ENCODE measurements at regions not wholly inside any gene's neighbourhood (a gene's known extent, or its start where the extent isn't known, plus 50 kb on each side); places are given as distances from the start of the nearest gene placed in this dataset.

DNA sequence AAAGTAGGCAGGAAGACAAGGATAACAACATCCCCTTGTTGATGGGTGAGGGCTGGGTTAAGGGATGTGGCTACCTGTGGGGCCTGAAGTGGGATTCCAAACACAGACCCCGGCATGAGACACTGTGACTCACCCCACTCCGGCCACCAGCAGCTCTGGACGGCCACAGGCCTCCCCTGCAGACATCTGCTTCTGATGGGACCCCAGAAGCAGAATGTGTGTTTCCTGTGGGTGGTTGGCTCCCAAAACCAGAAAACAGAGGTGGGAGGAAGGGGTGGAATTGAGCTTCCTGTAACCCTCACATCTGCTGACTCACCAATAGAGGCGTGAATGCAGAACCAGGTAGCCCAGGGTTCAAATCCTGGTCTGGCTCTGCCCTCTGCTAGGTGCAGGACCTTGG, 216.6 kb upstream of the PWP1 start:
- intact Hi-C loops (cut with micrococcal nuclease; ENCODE audit: unreplicated experiment), result no loop called here
- TF ChIP-seq, protein P1, sequence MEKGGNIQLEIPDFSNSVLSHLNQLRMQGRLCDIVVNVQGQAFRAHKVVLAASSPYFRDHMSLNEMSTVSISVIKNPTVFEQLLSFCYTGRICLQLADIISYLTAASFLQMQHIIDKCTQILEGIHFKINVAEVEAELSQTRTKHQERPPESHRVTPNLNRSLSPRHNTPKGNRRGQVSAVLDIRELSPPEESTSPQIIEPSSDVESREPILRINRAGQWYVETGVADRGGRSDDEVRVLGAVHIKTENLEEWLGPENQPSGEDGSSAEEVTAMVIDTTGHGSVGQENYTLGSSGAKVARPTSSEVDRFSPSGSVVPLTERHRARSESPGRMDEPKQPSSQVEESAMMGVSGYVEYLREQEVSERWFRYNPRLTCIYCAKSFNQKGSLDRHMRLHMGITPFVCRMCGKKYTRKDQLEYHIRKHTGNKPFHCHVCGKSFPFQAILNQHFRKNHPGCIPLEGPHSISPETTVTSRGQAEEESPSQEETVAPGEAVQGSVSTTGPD (CRISPR knock-in tag; IDR thresholded peaks at IDR 0.05), result no peak
- TF ChIP-seq, protein P2, sequence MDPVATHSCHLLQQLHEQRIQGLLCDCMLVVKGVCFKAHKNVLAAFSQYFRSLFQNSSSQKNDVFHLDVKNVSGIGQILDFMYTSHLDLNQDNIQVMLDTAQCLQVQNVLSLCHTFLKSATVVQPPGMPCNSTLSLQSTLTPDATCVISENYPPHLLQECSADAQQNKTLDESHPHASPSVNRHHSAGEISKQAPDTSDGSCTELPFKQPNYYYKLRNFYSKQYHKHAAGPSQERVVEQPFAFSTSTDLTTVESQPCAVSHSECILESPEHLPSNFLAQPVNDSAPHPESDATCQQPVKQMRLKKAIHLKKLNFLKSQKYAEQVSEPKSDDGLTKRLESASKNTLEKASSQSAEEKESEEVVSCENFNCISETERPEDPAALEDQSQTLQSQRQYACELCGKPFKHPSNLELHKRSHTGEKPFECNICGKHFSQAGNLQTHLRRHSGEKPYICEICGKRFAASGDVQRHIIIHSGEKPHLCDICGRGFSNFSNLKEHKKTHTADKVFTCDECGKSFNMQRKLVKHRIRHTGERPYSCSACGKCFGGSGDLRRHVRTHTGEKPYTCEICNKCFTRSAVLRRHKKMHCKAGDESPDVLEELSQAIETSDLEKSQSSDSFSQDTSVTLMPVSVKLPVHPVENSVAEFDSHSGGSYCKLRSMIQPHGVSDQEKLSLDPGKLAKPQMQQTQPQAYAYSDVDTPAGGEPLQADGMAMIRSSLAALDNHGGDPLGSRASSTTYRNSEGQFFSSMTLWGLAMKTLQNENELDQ (CRISPR knock-in tag; IDR thresholded peaks at IDR 0.05; ENCODE audit: borderline replicate concordance), result no peak
- TF ChIP-seq ZNF17 (CRISPR knock-in tag; IDR thresholded peaks at IDR 0.05) (no peak), HOXA7 (CRISPR knock-in tag; IDR thresholded peaks at IDR 0.05) (no peak), ZNF430 (CRISPR knock-in tag; IDR thresholded peaks at IDR 0.05) (no peak)
- TF ChIP-seq, protein P3, sequence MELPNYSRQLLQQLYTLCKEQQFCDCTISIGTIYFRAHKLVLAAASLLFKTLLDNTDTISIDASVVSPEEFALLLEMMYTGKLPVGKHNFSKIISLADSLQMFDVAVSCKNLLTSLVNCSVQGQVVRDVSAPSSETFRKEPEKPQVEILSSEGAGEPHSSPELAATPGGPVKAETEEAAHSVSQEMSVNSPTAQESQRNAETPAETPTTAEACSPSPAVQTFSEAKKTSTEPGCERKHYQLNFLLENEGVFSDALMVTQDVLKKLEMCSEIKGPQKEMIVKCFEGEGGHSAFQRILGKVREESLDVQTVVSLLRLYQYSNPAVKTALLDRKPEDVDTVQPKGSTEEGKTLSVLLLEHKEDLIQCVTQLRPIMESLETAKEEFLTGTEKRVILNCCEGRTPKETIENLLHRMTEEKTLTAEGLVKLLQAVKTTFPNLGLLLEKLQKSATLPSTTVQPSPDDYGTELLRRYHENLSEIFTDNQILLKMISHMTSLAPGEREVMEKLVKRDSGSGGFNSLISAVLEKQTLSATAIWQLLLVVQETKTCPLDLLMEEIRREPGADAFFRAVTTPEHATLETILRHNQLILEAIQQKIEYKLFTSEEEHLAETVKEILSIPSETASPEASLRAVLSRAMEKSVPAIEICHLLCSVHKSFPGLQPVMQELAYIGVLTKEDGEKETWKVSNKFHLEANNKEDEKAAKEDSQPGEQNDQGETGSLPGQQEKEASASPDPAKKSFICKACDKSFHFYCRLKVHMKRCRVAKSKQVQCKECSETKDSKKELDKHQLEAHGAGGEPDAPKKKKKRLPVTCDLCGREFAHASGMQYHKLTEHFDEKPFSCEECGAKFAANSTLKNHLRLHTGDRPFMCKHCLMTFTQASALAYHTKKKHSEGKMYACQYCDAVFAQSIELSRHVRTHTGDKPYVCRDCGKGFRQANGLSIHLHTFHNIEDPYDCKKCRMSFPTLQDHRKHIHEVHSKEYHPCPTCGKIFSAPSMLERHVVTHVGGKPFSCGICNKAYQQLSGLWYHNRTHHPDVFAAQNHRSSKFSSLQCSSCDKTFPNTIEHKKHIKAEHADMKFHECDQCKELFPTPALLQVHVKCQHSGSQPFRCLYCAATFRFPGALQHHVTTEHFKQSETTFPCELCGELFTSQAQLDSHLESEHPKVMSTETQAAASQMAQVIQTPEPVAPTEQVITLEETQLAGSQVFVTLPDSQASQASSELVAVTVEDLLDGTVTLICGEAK (IDR thresholded peaks at IDR 0.05), result no peak
- TF ChIP-seq, protein P3 (CRISPR knock-in tag; IDR thresholded peaks at IDR 0.05), result no peak
- TF ChIP-seq, protein P4, sequence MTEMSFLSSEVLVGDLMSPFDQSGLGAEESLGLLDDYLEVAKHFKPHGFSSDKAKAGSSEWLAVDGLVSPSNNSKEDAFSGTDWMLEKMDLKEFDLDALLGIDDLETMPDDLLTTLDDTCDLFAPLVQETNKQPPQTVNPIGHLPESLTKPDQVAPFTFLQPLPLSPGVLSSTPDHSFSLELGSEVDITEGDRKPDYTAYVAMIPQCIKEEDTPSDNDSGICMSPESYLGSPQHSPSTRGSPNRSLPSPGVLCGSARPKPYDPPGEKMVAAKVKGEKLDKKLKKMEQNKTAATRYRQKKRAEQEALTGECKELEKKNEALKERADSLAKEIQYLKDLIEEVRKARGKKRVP (CRISPR knock-in tag; IDR thresholded peaks at IDR 0.05), result no peak
- H3K4me3 ChIP-seq (replicated peaks in 1 of 3; ENCODE audit: insufficient read depth in 1 of 3, low read depth in 2 of 3, low read length in 3 of 3), result no peak overlapping the region
- no peak overlapping the region for H2AFZ ChIP-seq (ENCODE audit: low read length)
- H3K9me3 ChIP-seq (ENCODE audit: low read length), result no peaks in the 10 kb centered on the region
- in situ Hi-C loops (cut with HindIII; ENCODE audit: extremely low pct_ligation_motif_present, low pct_unique_long_range_greater_than_20kb), result no loop called here
- DNase-seq (ENCODE audit: low spot score) (no peak), FAIRE-seq (no peak), ATAC-seq (no peak)
- H3K4me1 ChIP-seq (ENCODE audit: insufficient read depth, low read length), result peaks cover 23% of the 10 kb centered on the region
- CTCF ChIA-PET (ENCODE audit: low intra/inter-chr PET ratio, low total read pairs), result no interaction called here
- H3K4me2 ChIP-seq (ENCODE audit: low read depth, low read length), result no peak overlapping the region
- no peaks in the 10 kb centered on the region for H3K36me3 ChIP-seq (replicated peaks in 1 of 2; ENCODE audit: control insufficient read depth in 1 of 2, insufficient read depth in 2 of 2, low read length in 2 of 2)
- 75% methylated on average over 2 of the region's 4 CpGs for WGBS (ENCODE audit: low lambda C conversion rate)
- BruUV-seq (replicated peaks), result no TSS peak
- POLR2A ChIA-PET, result no interaction called here
- H3K27ac ChIP-seq (ENCODE audit: extremely low read length, insufficient read depth, low read length), result no peak overlapping the region
- H3K9ac ChIP-seq (ENCODE audit: insufficient read depth, low read depth, low read length), result no peak overlapping the region
- no peaks in the 10 kb centered on the region for H3K79me2 ChIP-seq (ENCODE audit: insufficient read depth, low read length)
- H3K27me3 ChIP-seq (ENCODE audit: control insufficient read depth in 1 of 2, insufficient read depth in 2 of 2, low read length in 2 of 2), result no peaks in the 10 kb centered on the region
- 0 out of 2 replicates have a peak, but pooled peaks cover 5% of the 10 kb centered on the region for H4K20me1 ChIP-seq (ENCODE audit: insufficient read depth, low read length)
